ENCODE measurements at regions not wholly inside any gene's neighbourhood (a gene's known extent, or its start where the extent isn't known, plus 50 kb on each side); places are given as distances from the start of the nearest gene placed in this dataset.
A peak's percentile ranks its signal among the peaks of the same experiment; 100 is the strongest.
"Not testable (repeated sequence)": the region's sequence is repeated elsewhere in the genome, so short reads cannot be mapped to it uniquely, and the experiment has no call there.

GRCh38 chr12:39699079-39699478 lies 79.5 kb upstream of the ABCD2 start:
- not testable (repeated sequence) for DNase-seq

- no peak for DNase-seq
Measured at GRCh38 chr12:39697108-39697507, 77.5 kb upstream of the ABCD2 start.

GRCh38 chr12:39692258-39692853 lies 72.8 kb upstream of the ABCD2 start:
- peak; percentile 13 for DNase-seq

GRCh38 chr12:39685854-39686657 lies 66.5 kb upstream of the ABCD2 start:
- no peak for DNase-seq

- DNase-seq, result no peak
Measured at GRCh38 chr12:39682689-39683477, 63.3 kb upstream of the ABCD2 start.

GRCh38 chr12:39675263-39675662 lies 55.7 kb upstream of the ABCD2 start:
- DNase-seq, result no peak

- DNase-seq, result no peak
Measured at GRCh38 chr12:39672976-39673375, 53.4 kb upstream of the ABCD2 start.

- no peak for DNase-seq
Measured at GRCh38 chr12:39671898-39672875, 52.6 kb upstream of the ABCD2 start.

- DNase-seq, result not testable (repeated sequence)
Measured at GRCh38 chr12:39669539-39669938, 49.9 kb upstream of the ABCD2 start.

Data from midbrain (tissue), 1 donor.